Adrenal gland (tissue), 5 donors: ENCODE measurements at regions not wholly inside any gene's neighbourhood (a gene's known extent, or its start where the extent isn't known, plus 50 kb on each side); places are given as distances from the start of the nearest gene placed in this dataset.

Experiments used
- CTCF ChIP-seq, 6 experiments: fragments of 450-650 bp in 4 of 6; fragments of 200-600 bp in 2 of 6; sonication (generic) in 1 of 6; IDR thresholded peaks; 1 replicate in 5 of 6; 2 replicates in 1 of 6; pipeline versions ENCODE4 v1.5.1 to v1.8.0; 2016 to 2021; ENCODE audit warnings: antibody characterized with exemption in 6 of 6, mild to moderate bottlenecking in 2 of 6, moderate library complexity in 1 of 6
- POLR2A ChIP-seq, 2 donors: fragments of 450-650 bp; IDR thresholded peaks; one replicate each; pipeline ENCODE4 v1.6.1; 2017; ENCODE audit warnings: antibody characterized with exemption in 2 of 2, mild to moderate bottlenecking in 2 of 2, moderate library complexity in 1 of 2
- donor health status: DM: no; HTN: no; CAD: no.

- no peak for TF ChIP-seq CTCF (IDR thresholded peaks at IDR 0.05)
- TF ChIP-seq POLR2A (IDR thresholded peaks at IDR 0.05), result no peak
Measured at GRCh38 chrX:109793191-109793590, 60.1 kb upstream of the ACSL4 start.
